ENCODE measurements at regions not wholly inside any gene's neighbourhood (a gene's known extent, or its start where the extent isn't known, plus 50 kb on each side); places are given as distances from the start of the nearest gene placed in this dataset.
A peak's percentile ranks its signal among the peaks of the same experiment; 100 is the strongest.

GRCh38 chr1:14129009-14129408 lies 429.0 kb downstream of the PRDM2 start:
- DNase-seq, result no peak
- WGBS, 2 donors (ENCODE audit: low coverage in 1 of 2), result 80% methylated on average over 2 of the region's 2 CpGs; no CpG with 5 or more reads in 1 of the 2 donors
- H3K27ac ChIP-seq, result no peak overlapping the region
- intact Hi-C loops (cut with DNase I; ENCODE audit: low total_unique reads), result no loop called here
- in situ Hi-C loops (cut with MboI; ENCODE audit: low pct_ligation_motif_present in 1 of 4, low pct_unique_long_range_greater_than_20kb in 1 of 4, low sequenced_read_pairs in 3 of 4), result no loop called here
- H3K9me3 ChIP-seq, result no peaks in the 10 kb centered on the region
- TF ChIP-seq EP300 (IDR thresholded peaks at IDR 0.05; ENCODE audit: low read depth) (no peak), CTCF (IDR thresholded peaks at IDR 0.05) (no peak), POLR2A (IDR thresholded peaks at IDR 0.05) (no peak), POLR2AphosphoS5 (IDR thresholded peaks at IDR 0.05) (no peak)
- no peak overlapping the region for H3K4me3 ChIP-seq
- H3K27me3 ChIP-seq, result no peaks in the 10 kb centered on the region
- no peaks in the 10 kb centered on the region for H3K36me3 ChIP-seq
- H3K4me1 ChIP-seq, result no peaks in the 10 kb centered on the region

- 51 to 60% methylated on average over 1 to 2 of the region's 2 CpGs for WGBS, 2 donors (ENCODE audit: low coverage in 1 of 2)
- Histone ChIP-seq H3K27ac (no peak overlapping the region), H3K27me3 (no peaks in the 10 kb centered on the region), H3K4me1 (peaks cover 0 to 8% (median 0%) of the 10 kb centered on the region in 4 donors), H3K4me3 (no peak overlapping the region), H3K36me3 (no peaks in the 10 kb centered on the region), H3K9me3 (no peaks in the 10 kb centered on the region)
- in situ Hi-C loops (cut with MboI; ENCODE audit: low pct_ligation_motif_present in 1 of 4, low pct_unique_long_range_greater_than_20kb in 1 of 4, low sequenced_read_pairs in 3 of 4), result no loop called here
- TF ChIP-seq POLR2AphosphoS5 (IDR thresholded peaks at IDR 0.05) (peak in 1 of 3 donors; percentile 22), POLR2A (IDR thresholded peaks at IDR 0.05) (no peak), EP300 (IDR thresholded peaks at IDR 0.05; ENCODE audit: low read depth) (no peak), CTCF (IDR thresholded peaks at IDR 0.05) (no peak)
- DNase-seq, result no peak
- intact Hi-C loops (cut with DNase I; ENCODE audit: low total_unique reads), result no loop called here
Measured at GRCh38 chr1:14135070-14135469, 435.1 kb downstream of the PRDM2 start.

GRCh38 chr1:14136152-14136763 lies 436.3 kb downstream of the PRDM2 start:
- DNase-seq, result no peak
- Histone ChIP-seq H3K27me3 (no peaks in the 10 kb centered on the region), H3K4me1 (peaks cover 0 to 12% (median 0%) of the 10 kb centered on the region in 4 donors), H3K36me3 (no peaks in the 10 kb centered on the region), H3K4me3 (no peak overlapping the region), H3K9me3 (no peaks in the 10 kb centered on the region), H3K27ac (no peak overlapping the region)
- intact Hi-C loops (cut with DNase I; ENCODE audit: low total_unique reads), result no loop called here
- in situ Hi-C loops (cut with MboI; ENCODE audit: low pct_ligation_motif_present in 1 of 4, low pct_unique_long_range_greater_than_20kb in 1 of 4, low sequenced_read_pairs in 3 of 4), result no loop called here
- TF ChIP-seq POLR2A (IDR thresholded peaks at IDR 0.05), result no peak
- no peak for TF ChIP-seq CTCF (IDR thresholded peaks at IDR 0.05)
- TF ChIP-seq POLR2AphosphoS5 (IDR thresholded peaks at IDR 0.05), result no peak
- TF ChIP-seq EP300 (IDR thresholded peaks at IDR 0.05; ENCODE audit: low read depth), result no peak
- WGBS, 2 donors (ENCODE audit: low coverage in 1 of 2), result 50 to 78% methylated on average over 3 to 6 of the region's 6 CpGs

- WGBS, 2 donors (ENCODE audit: low coverage in 1 of 2), result 49% methylated on average over 5 of the region's 5 CpGs; no CpG with 5 or more reads in 1 of the 2 donors
- Histone ChIP-seq H3K36me3 (no peaks in the 10 kb centered on the region), H3K9me3 (no peaks in the 10 kb centered on the region), H3K27me3 (no peaks in the 10 kb centered on the region), H3K4me3 (no peak overlapping the region), H3K27ac (no peak overlapping the region), H3K4me1 (peaks cover 0 to 16% (median 0%) of the 10 kb centered on the region in 4 donors)
- TF ChIP-seq EP300 (IDR thresholded peaks at IDR 0.05; ENCODE audit: low read depth) (no peak), POLR2A (IDR thresholded peaks at IDR 0.05) (no peak), POLR2AphosphoS5 (IDR thresholded peaks at IDR 0.05) (no peak), CTCF (IDR thresholded peaks at IDR 0.05) (no peak)
- intact Hi-C loops (cut with DNase I; ENCODE audit: low total_unique reads), result no loop called here
- no peak for DNase-seq
- in situ Hi-C loops (cut with MboI; ENCODE audit: low pct_ligation_motif_present in 1 of 4, low pct_unique_long_range_greater_than_20kb in 1 of 4, low sequenced_read_pairs in 3 of 4), result no loop called here
Measured at GRCh38 chr1:14136881-14137280, 436.9 kb downstream of the PRDM2 start.
